ENCODE measurements at regions not wholly inside any gene's neighbourhood (a gene's known extent, or its start where the extent isn't known, plus 50 kb on each side); places are given as distances from the start of the nearest gene placed in this dataset.

GRCh38 chr10:91108820-91109219 is 111.6 kb upstream of the PCGF5 start:
- Histone ChIP-seq H3K4me3 (ENCODE audit: low read depth in 1 of 3, low read length in 3 of 3) (no peak overlapping the region), H3K27me3 (ENCODE audit: control insufficient read depth in 4 of 4, insufficient read depth in 4 of 4, low read length in 3 of 4) (no peaks in the 10 kb centered on the region), H3K27ac (ENCODE audit: low read depth in 1 of 2, low read length in 2 of 2) (no peak overlapping the region), H3K36me3 (ENCODE audit: control insufficient read depth in 4 of 4, insufficient read depth in 3 of 4, low read depth in 1 of 4, low read length in 3 of 4) (no peaks in the 10 kb centered on the region), H3K4me1 (ENCODE audit: control insufficient read depth in 4 of 4, insufficient read depth in 4 of 4, low read length in 3 of 4) (no peaks in the 10 kb centered on the region), H3K9ac (ENCODE audit: low read depth in 1 of 2, low read length in 2 of 2) (no peak overlapping the region), H3K9me3 (ENCODE audit: control insufficient read depth in 4 of 4, low read length in 3 of 4) (no peaks in the 10 kb centered on the region)
- DNase-seq (ENCODE audit: low spot score), result no peak
- TF ChIP-seq HNF4A (conservative IDR thresholded peaks at IDR 0.05) (no peak), JUND (IDR thresholded peaks at IDR 0.05) (no peak), SP1 (IDR thresholded peaks at IDR 0.05) (no peak), HNF4G (IDR thresholded peaks at IDR 0.05) (no peak), MAX (IDR thresholded peaks at IDR 0.05) (no peak), ZBTB33 (IDR thresholded peaks at IDR 0.05) (no peak), EGR1 (IDR thresholded peaks at IDR 0.05; ENCODE audit: low read depth in 2 of 2) (no peak), RAD21 (IDR thresholded peaks at IDR 0.05) (no peak), REST (IDR thresholded peaks at IDR 0.05) (no peak), GABPA (IDR thresholded peaks at IDR 0.05 in 1 of 2, conservative IDR thresholded peaks at IDR 0.05 in 1 of 2) (no peak), RXRA (IDR thresholded peaks at IDR 0.05) (no peak), YY1 (IDR thresholded peaks at IDR 0.05) (no peak), FOXA2 (IDR thresholded peaks at IDR 0.05) (no peak)

GRCh38 chr10:91111060-91111459 is 109.4 kb upstream of the PCGF5 start:
- Histone ChIP-seq H3K4me3 (ENCODE audit: low read depth in 1 of 3, low read length in 3 of 3) (no peak overlapping the region), H3K36me3 (ENCODE audit: control insufficient read depth in 4 of 4, insufficient read depth in 3 of 4, low read depth in 1 of 4, low read length in 3 of 4) (no peaks in the 10 kb centered on the region), H3K9me3 (ENCODE audit: control insufficient read depth in 4 of 4, low read length in 3 of 4) (no peaks in the 10 kb centered on the region), H3K9ac (ENCODE audit: low read depth in 1 of 2, low read length in 2 of 2) (no peak overlapping the region), H3K27ac (ENCODE audit: low read depth in 1 of 2, low read length in 2 of 2) (no peak overlapping the region), H3K27me3 (ENCODE audit: control insufficient read depth in 4 of 4, insufficient read depth in 4 of 4, low read length in 3 of 4) (no peaks in the 10 kb centered on the region), H3K4me1 (ENCODE audit: control insufficient read depth in 4 of 4, insufficient read depth in 4 of 4, low read length in 3 of 4) (no peaks in the 10 kb centered on the region)
- no peak for TF ChIP-seq EGR1 (IDR thresholded peaks at IDR 0.05; ENCODE audit: low read depth in 2 of 2)
- no peak for TF ChIP-seq YY1 (IDR thresholded peaks at IDR 0.05)
- TF ChIP-seq SP1 (IDR thresholded peaks at IDR 0.05), result no peak
- TF ChIP-seq CTCF (IDR thresholded peaks at IDR 0.05; ENCODE audit: low read depth, low read length, missing input control), result no peak
- no peak for TF ChIP-seq HNF4G (IDR thresholded peaks at IDR 0.05)
- no peak for TF ChIP-seq FOXA2 (IDR thresholded peaks at IDR 0.05)
- no peak for DNase-seq (ENCODE audit: low spot score)
- WGBS, result 96% methylated on average over 3 of the region's 3 CpGs
